Thyroid gland (tissue), 4 donors: ENCODE measurements at regions not wholly inside any gene's neighbourhood (a gene's known extent, or its start where the extent isn't known, plus 50 kb on each side); places are given as distances from the start of the nearest gene placed in this dataset.

Experiments
- POLR2A ChIP-seq, 2 donors: fragments of 450-650 bp; IDR thresholded peaks; one replicate each; pipeline ENCODE4 v1.6.1; 2017; ENCODE audit warnings: antibody characterized with exemption in 2 of 2, mild to moderate bottlenecking in 2 of 2, moderate library complexity in 1 of 2
- TF ChIP-seq, protein P1 (sequence below), 6 experiments: fragments of 200-600 bp in 3 of 6; fragments of 450-650 bp in 3 of 6; sonication (generic) in 3 of 6; IDR thresholded peaks; one replicate each; pipeline ENCODE4 v1.5.1; 2016 to 2019; ENCODE audit warnings: antibody characterized with exemption in 6 of 6, mild to moderate bottlenecking in 2 of 6, inconsistent platforms in 1 of 6, moderate library complexity in 1 of 6

DNA sequence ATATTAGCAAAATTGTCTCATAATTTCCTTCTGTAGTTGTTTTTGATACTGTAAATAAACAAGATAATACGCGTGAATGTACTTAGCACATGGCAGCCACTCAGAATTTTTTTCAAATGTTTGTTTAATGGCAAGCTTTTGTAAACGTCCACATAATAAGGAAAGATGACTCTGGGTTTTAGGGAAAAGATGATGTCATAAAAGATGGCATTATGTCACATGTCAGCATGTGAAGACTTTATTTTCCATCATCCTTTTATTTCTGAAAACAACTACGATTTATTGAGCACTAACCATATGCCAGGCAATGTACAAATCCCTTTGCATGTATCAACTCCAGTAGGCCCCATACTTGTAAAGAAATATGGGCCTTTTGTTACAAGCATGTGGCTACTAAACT lies 139.9 kb downstream of the C11orf91 start:
- TF ChIP-seq, protein P1, sequence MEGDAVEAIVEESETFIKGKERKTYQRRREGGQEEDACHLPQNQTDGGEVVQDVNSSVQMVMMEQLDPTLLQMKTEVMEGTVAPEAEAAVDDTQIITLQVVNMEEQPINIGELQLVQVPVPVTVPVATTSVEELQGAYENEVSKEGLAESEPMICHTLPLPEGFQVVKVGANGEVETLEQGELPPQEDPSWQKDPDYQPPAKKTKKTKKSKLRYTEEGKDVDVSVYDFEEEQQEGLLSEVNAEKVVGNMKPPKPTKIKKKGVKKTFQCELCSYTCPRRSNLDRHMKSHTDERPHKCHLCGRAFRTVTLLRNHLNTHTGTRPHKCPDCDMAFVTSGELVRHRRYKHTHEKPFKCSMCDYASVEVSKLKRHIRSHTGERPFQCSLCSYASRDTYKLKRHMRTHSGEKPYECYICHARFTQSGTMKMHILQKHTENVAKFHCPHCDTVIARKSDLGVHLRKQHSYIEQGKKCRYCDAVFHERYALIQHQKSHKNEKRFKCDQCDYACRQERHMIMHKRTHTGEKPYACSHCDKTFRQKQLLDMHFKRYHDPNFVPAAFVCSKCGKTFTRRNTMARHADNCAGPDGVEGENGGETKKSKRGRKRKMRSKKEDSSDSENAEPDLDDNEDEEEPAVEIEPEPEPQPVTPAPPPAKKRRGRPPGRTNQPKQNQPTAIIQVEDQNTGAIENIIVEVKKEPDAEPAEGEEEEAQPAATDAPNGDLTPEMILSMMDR (IDR thresholded peaks at IDR 0.05) = no peak
- no peak for TF ChIP-seq POLR2A (IDR thresholded peaks at IDR 0.05)
